ENCODE measurements at regions not wholly inside any gene's neighbourhood (a gene's known extent, or its start where the extent isn't known, plus 50 kb on each side); places are given as distances from the start of the nearest gene placed in this dataset.

- intact Hi-C loops (cut with micrococcal nuclease; ENCODE audit: unreplicated experiment) = no loop called here
- POLR2A ChIA-PET = no interaction called here
- in situ Hi-C loops (cut with HindIII; ENCODE audit: low pct_unique_long_range_greater_than_20kb, low sequenced_read_pairs) = no loop called here
- no peak for TF ChIP-seq TCF7L2 (IDR thresholded peaks at IDR 0.05; ENCODE audit: low read depth, low read length)
- TF ChIP-seq POLR2AphosphoS5 (IDR thresholded peaks at IDR 0.05; ENCODE audit: low read depth, low read length) = no peak
- no peak for TF ChIP-seq CTCF (IDR thresholded peaks at IDR 0.05)
- no peak for TF ChIP-seq REST (IDR thresholded peaks at IDR 0.05; ENCODE audit: insufficient read depth in 1 of 2, low read depth in 2 of 2, low read length in 1 of 2)
- TF ChIP-seq SIN3A (IDR thresholded peaks at IDR 0.05; ENCODE audit: borderline replicate concordance, insufficient read depth, low read depth, low read length) = no peak
- CTCF ChIA-PET = no interaction called here
- Histone ChIP-seq H3K27me3 (ENCODE audit: control insufficient read depth, insufficient read depth, low read length) (no peaks in the 10 kb centered on the region), H3K36me3 (ENCODE audit: control insufficient read depth, insufficient read depth, low read length) (no peaks in the 10 kb centered on the region), H3K4me1 (ENCODE audit: control insufficient read depth, insufficient read depth, low read length) (no peaks in the 10 kb centered on the region), H3K4me3 (ENCODE audit: low read depth in 2 of 2, low read length in 2 of 2) (no peak overlapping the region), H3K9me3 (ENCODE audit: control insufficient read depth, insufficient read depth, low read depth, low read length) (no peaks in the 10 kb centered on the region), H3K27ac (ENCODE audit: low read length) (no peak overlapping the region)
- DNase-seq (ENCODE audit: low read depth, low spot score) = no peak
- ATAC-seq = no peak
- no TSS peak for BruUV-seq (replicated peaks)
Measured at GRCh38 chr11:42257534-42257933, 798.1 kb upstream of the LRRC4C start.

GRCh38 chr11:42265072-42265471 lies 805.6 kb upstream of the LRRC4C start:
- Histone ChIP-seq H3K27me3 (ENCODE audit: control insufficient read depth, insufficient read depth, low read length) (no peaks in the 10 kb centered on the region), H3K36me3 (ENCODE audit: control insufficient read depth, insufficient read depth, low read length) (no peaks in the 10 kb centered on the region), H3K4me3 (ENCODE audit: low read depth in 2 of 2, low read length in 2 of 2) (no peak overlapping the region), H3K9me3 (ENCODE audit: control insufficient read depth, insufficient read depth, low read depth, low read length) (no peaks in the 10 kb centered on the region), H3K27ac (ENCODE audit: low read length) (no peak overlapping the region), H3K4me1 (ENCODE audit: control insufficient read depth, insufficient read depth, low read length) (no peaks in the 10 kb centered on the region)
- POLR2A ChIA-PET = no interaction called here
- in situ Hi-C loops (cut with HindIII; ENCODE audit: low pct_unique_long_range_greater_than_20kb, low sequenced_read_pairs) = no loop called here
- no peak for DNase-seq (ENCODE audit: low read depth, low spot score)
- TF ChIP-seq SIN3A (IDR thresholded peaks at IDR 0.05; ENCODE audit: borderline replicate concordance, insufficient read depth, low read depth, low read length) (no peak), POLR2AphosphoS5 (IDR thresholded peaks at IDR 0.05; ENCODE audit: low read depth, low read length) (no peak), TCF7L2 (IDR thresholded peaks at IDR 0.05; ENCODE audit: low read depth, low read length) (no peak), CTCF (IDR thresholded peaks at IDR 0.05) (no peak), REST (IDR thresholded peaks at IDR 0.05; ENCODE audit: insufficient read depth in 1 of 2, low read depth in 2 of 2, low read length in 1 of 2) (no peak)
- CTCF ChIA-PET = no interaction called here
- no TSS peak for BruUV-seq (replicated peaks)
- intact Hi-C loops (cut with micrococcal nuclease; ENCODE audit: unreplicated experiment) = no loop called here
- no peak for ATAC-seq

Data from Panc1 (cell line).